ENCODE measurements at regions not wholly inside any gene's neighbourhood (a gene's known extent, or its start where the extent isn't known, plus 50 kb on each side); places are given as distances from the start of the nearest gene placed in this dataset.

DNA sequence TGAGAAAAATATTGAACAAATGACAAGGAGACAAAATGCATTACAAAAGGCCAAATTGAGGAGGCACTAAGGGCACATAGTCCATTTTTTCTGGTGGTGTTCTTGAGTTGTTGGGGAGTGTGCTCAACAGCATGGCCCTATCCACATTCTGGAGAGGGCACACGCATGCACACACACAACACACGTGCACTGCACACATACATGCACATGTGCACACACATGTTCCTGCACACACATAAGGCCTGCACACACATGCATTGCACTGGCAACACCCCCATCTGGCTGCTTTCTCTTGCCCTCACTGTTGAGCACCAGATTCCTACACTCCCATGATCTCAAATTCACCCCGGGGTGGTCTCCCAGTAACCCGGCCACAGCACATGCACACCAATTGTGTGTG is 659.2 kb upstream of the RAB6C start:
- Histone ChIP-seq H3K36me3 (ENCODE audit: low read depth) (no peaks in the 10 kb centered on the region), H3K4me1 (replicated peaks; ENCODE audit: insufficient read depth) (no peaks in the 10 kb centered on the region), H2AFZ (no peak overlapping the region), H3K9me2 (ENCODE audit: insufficient read depth) (no peaks in the 10 kb centered on the region), H3K4me3 (no peak overlapping the region), H3K27me3 (ENCODE audit: insufficient read depth, low read depth) (peaks cover 16% of the 10 kb centered on the region), H3F3A (ENCODE audit: insufficient read depth, low read depth) (no peaks in the 10 kb centered on the region), H3K27ac (no peak overlapping the region), H4K20me1 (ENCODE audit: insufficient read depth) (no peaks in the 10 kb centered on the region), H3K79me2 (ENCODE audit: low read depth) (no peaks in the 10 kb centered on the region), H3K4me2 (no peak overlapping the region), H3K9me3 (ENCODE audit: insufficient read depth, low read depth) (no peaks in the 10 kb centered on the region)
- TF ChIP-seq, protein P1, sequence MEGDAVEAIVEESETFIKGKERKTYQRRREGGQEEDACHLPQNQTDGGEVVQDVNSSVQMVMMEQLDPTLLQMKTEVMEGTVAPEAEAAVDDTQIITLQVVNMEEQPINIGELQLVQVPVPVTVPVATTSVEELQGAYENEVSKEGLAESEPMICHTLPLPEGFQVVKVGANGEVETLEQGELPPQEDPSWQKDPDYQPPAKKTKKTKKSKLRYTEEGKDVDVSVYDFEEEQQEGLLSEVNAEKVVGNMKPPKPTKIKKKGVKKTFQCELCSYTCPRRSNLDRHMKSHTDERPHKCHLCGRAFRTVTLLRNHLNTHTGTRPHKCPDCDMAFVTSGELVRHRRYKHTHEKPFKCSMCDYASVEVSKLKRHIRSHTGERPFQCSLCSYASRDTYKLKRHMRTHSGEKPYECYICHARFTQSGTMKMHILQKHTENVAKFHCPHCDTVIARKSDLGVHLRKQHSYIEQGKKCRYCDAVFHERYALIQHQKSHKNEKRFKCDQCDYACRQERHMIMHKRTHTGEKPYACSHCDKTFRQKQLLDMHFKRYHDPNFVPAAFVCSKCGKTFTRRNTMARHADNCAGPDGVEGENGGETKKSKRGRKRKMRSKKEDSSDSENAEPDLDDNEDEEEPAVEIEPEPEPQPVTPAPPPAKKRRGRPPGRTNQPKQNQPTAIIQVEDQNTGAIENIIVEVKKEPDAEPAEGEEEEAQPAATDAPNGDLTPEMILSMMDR (conservative IDR thresholded peaks at IDR 0.05): no peak
- no peak for TF ChIP-seq EZH2 (IDR thresholded peaks at IDR 0.05; ENCODE audit: low read depth)
- ChIA-PET CTCF (no interaction called here), POLR2A (ENCODE audit: unreplicated experiment) (no interaction called here)
- BruUV-seq (replicated peaks): no TSS peak
- no peak for DNase-seq
- intact Hi-C loops (cut with micrococcal nuclease; ENCODE audit: unreplicated experiment): no loop called here

GRCh38 chr2:129324349-129324748 is 655.1 kb upstream of the RAB6C start:
- H4K20me1 ChIP-seq (ENCODE audit: insufficient read depth): no peaks in the 10 kb centered on the region
- intact Hi-C loops (cut with micrococcal nuclease; ENCODE audit: unreplicated experiment): no loop called here
- no peak overlapping the region for H3K4me2 ChIP-seq
- H3K9me3 ChIP-seq (ENCODE audit: insufficient read depth, low read depth): no peaks in the 10 kb centered on the region
- H3K4me3 ChIP-seq: no peak overlapping the region
- no peak for DNase-seq
- peaks cover 5% of the 10 kb centered on the region; the same call in 1 of the 2 replicates for H3K27me3 ChIP-seq (ENCODE audit: insufficient read depth, low read depth)
- H3K79me2 ChIP-seq (ENCODE audit: low read depth): no peaks in the 10 kb centered on the region
- H3K27ac ChIP-seq: no peak overlapping the region
- H3K4me1 ChIP-seq (replicated peaks; ENCODE audit: insufficient read depth): no peaks in the 10 kb centered on the region
- TF ChIP-seq, protein P1 (conservative IDR thresholded peaks at IDR 0.05): no peak
- TF ChIP-seq EZH2 (IDR thresholded peaks at IDR 0.05; ENCODE audit: low read depth): no peak
- CTCF ChIA-PET: no interaction called here
- no TSS peak for BruUV-seq (replicated peaks)
- no peaks in the 10 kb centered on the region for H3K36me3 ChIP-seq (ENCODE audit: low read depth)
- H3K9me2 ChIP-seq (ENCODE audit: insufficient read depth): no peaks in the 10 kb centered on the region
- H2AFZ ChIP-seq: no peak overlapping the region
- POLR2A ChIA-PET (ENCODE audit: unreplicated experiment): no interaction called here
- H3F3A ChIP-seq (ENCODE audit: insufficient read depth, low read depth): no peaks in the 10 kb centered on the region

DNA sequence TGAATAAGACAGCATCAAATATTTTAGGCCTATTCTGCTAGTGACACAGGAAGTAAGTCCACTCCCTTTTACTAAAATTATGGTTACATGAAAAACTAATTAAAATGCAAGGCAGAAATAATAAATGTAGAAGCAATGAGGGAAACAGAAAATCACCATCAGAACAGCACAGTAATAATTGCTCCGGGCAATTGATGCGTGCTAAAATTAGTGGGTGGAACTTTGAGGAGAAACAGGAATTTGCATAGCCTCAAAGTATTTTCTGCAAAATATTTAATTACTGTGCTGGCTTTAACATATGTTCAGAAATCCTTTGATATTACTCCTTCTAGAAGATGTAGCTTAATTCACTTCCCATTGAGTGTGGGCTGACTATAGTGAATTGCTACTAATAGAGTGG is 654.3 kb upstream of the RAB6C start:
- no peaks in the 10 kb centered on the region for H3K9me3 ChIP-seq (ENCODE audit: insufficient read depth, low read depth)
- H3K27me3 ChIP-seq (ENCODE audit: insufficient read depth, low read depth): peaks cover 5% of the 10 kb centered on the region; the same call in 1 of the 2 replicates
- BruUV-seq (replicated peaks): no TSS peak

More for the DNA sequence above, 654.3 kb upstream of the RAB6C start:
- no peaks in the 10 kb centered on the region for H3K79me2 ChIP-seq (ENCODE audit: low read depth)
- CTCF ChIA-PET: no interaction called here
- H3F3A ChIP-seq (ENCODE audit: insufficient read depth, low read depth): no peaks in the 10 kb centered on the region
- H4K20me1 ChIP-seq (ENCODE audit: insufficient read depth): no peaks in the 10 kb centered on the region
- H3K9me2 ChIP-seq (ENCODE audit: insufficient read depth): no peaks in the 10 kb centered on the region
- no peaks in the 10 kb centered on the region for H3K4me1 ChIP-seq (replicated peaks; ENCODE audit: insufficient read depth)
- intact Hi-C loops (cut with micrococcal nuclease; ENCODE audit: unreplicated experiment): no loop called here
- no peaks in the 10 kb centered on the region for H3K36me3 ChIP-seq (ENCODE audit: low read depth)
- no peak for DNase-seq
- no peak overlapping the region for H2AFZ ChIP-seq
- TF ChIP-seq, protein P1 (conservative IDR thresholded peaks at IDR 0.05): no peak
- no peak for TF ChIP-seq EZH2 (IDR thresholded peaks at IDR 0.05; ENCODE audit: low read depth)
- POLR2A ChIA-PET (ENCODE audit: unreplicated experiment): no interaction called here
- H3K4me2 ChIP-seq: no peak overlapping the region
- H3K4me3 ChIP-seq: no peak overlapping the region
- no peak overlapping the region for H3K27ac ChIP-seq
